Activated CD8-positive, alpha-beta memory T cell treated with anti-CD3 and anti-CD28 coated beads for 48 hours (primary cell): ENCODE measurements at regions not wholly inside any gene's neighbourhood (a gene's known extent, or its start where the extent isn't known, plus 50 kb on each side); places are given as distances from the start of the nearest gene placed in this dataset.

Experiments
- DNase-seq, 3 experiments: peaks; one replicate each; pipeline ENCODE4 v3.0.0-alpha.2; 2020; ENCODE audit warnings: low read depth in 2 of 3, low spot score in 2 of 3

DNA sequence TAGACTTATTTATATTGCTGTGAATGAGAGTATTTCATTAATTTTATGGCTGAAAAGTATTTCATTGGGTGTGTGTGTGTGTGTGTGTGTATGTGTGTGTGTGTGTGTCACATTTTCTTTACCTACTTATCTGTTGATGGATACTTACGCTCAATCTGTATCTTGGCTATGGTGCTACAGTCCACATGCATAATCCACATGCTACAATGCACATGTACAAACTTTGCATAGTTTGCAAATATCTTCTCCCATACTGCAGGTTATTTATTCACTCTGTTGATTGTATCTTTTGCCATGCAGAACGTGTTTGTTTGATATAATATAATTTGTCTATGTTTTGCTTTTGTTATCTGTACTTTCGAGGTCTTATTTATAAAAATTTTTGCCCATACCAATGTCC is 167.8 kb downstream of the RAB28 start:
- DNase-seq, result no peak

GRCh38 chr4:13313856-13314255 is 170.3 kb downstream of the RAB28 start:
- no peak for DNase-seq

DNA sequence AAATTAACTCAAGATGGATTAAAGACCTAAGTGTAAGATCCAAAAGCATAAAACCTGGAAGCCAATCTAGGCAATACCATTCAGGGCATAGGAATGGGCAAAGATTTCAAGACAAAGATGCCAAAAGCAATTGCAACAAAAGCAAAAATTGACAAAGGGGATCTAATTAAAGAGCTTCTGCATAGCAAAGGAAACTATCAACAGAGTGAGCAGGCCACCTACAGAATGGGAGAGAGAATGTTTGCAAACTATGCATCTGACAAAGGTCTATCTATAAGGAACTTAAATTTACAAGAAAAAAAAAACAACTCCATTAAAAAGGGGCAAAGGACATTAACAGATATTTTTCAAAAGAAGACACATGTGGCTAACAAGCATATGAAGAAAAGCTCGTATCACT is 171.9 kb downstream of the RAB28 start:
- no peak for DNase-seq

- no peak for DNase-seq
Observed at GRCh38 chr4:13309751-13310150, 174.4 kb downstream of the RAB28 start.

- DNase-seq, result no peak
Observed at GRCh38 chr4:13306356-13306755, 177.8 kb downstream of the RAB28 start.

DNA sequence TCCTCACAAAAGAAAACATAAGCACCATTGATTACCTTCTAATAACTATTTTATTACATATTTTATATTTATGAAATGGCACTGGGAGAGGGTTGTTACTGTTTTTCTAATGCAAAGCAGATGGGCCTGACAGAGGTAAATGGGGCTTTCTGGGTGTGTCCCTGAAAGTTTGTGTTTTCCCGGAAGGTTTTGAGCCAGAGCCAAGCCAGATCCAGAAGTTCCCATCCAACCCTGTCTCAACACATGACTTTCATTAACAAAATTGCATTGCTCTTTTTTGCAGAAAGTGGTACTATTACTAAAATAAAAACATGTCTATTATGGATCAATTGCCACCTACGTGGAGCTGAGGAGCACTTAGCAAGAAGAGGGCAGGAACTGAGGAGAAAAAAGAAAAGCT is 181.3 kb downstream of the RAB28 start:
- no peak for DNase-seq

- no peak for DNase-seq
Observed at GRCh38 chr4:13299343-13299742, 184.8 kb downstream of the RAB28 start.

DNA sequence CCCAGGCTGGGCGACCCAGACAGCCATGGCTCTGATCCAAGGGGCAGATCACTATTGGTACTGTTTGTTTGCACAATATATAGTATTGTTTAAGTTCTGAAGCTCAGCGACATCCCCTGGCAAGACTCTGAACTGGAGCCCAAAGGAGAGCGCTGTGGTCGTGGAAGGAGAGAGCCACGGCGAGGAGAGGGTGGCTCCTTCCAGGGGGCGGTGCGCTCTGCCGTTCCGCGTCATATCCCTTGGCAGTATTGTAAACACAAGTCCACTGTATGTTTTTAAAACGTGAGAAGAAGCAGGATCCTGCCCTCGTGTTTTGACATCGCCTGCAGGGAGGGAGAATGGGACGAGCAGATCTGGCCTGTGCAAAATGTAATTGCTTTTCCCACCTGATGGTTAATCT is 185.5 kb downstream of the RAB28 start:
- DNase-seq, result no peak

DNA sequence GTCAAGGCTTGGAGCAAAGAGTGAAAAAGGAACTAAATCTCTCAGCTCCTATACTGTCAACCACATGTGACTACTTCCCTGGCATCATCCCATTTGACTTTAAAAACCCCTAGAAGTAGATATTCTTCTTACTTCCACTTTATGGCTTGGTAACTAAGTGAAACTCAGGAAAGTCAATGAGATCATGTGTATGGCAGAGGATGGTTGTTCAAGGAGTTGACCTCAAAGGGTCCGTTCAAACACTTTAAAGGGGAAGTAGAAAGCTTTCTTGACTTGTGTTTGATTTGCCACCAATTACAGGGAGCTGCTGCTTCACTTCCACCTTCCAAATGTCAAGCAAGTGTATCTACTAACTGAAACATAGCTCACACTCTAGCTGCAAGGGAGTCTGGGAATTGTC is 187.2 kb downstream of the RAB28 start:
- no peak for DNase-seq

DNA sequence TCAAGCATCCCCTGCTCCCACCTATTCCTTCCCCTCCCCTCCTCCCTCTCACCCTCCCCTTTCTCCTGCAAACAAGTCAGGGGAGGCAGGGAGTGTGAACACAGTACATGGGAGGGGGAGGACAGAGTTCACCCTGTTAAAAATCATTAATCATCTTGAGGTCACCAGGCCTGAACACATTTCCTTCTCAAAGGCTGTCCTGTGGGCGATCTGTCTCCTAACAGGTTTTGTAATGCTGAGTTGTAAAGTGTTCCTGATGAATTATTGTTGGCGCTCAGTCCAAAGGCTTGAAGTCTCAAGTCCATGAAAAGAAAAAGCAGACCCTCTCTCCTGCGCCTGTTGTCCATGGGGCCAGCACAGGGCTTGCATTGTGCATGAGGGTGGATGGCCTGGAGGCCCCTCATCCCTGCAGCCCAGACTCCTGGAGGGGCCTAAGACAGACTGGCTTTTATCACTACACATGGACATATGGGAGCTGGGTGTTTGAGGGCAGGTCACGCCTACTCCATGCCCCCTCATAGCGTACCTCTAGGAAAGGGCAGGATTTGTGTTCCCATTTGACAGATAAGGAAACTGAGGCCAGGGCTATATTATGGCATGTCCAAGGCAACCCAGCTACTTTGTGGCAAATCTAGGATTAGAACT is 189.1 kb downstream of the RAB28 start:
- DNase-seq, result no peak

DNA sequence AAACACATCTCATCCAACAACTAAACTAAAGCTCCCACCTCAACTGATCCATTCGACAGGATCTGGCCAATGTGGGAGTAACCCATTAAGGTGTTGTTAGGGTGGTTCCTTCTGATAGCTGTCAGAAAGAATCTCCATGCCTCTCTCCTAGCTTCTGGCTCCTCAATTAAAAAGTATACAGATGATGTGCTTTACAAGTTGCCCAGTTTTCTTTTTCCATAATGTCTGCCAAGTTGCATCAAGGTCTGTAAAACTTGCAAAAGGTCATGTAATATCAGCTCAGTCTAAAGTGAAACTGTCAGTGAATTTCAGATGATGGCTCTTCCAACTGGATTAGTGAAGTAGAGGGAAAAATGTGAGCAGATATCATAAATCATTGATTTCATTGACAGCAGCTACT is 191.8 kb downstream of the RAB28 start:
- no peak for DNase-seq

- no peak for DNase-seq
Observed at GRCh38 chr4:13289391-13289790, 194.7 kb downstream of the RAB28 start.

- DNase-seq, result no peak
Observed at GRCh38 chr4:13285336-13285735, 198.8 kb downstream of the RAB28 start.

GRCh38 chr4:13284932-13285331 is 199.2 kb downstream of the RAB28 start:
- DNase-seq, result no peak

- no peak for DNase-seq
Observed at GRCh38 chr4:13276357-13276756, 207.8 kb downstream of the RAB28 start.

GRCh38 chr4:13268703-13269102 is 215.4 kb downstream of the RAB28 start:
- no peak for DNase-seq

DNA sequence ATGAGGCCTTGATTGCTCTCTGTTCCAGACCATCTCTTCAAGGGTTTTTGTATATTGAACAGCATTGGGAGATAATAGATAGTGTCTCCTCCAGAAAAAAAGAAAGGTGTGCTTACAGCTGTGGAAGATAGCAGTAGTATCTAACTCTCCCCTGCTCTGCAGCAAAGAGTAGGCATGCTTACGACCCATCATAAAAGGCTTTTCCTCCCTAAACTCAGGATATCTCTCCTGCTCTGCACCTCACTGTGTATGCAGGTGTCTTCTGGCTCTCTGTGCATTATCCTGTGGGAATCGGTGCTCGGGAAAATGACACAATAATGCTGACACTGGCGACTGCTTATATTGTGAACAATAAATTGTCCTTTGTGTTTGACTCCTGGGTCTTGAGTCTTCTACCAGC is 216.0 kb downstream of the RAB28 start:
- no peak for DNase-seq

GRCh38 chr4:13267091-13267490 is 217.0 kb downstream of the RAB28 start:
- no peak for DNase-seq

- DNase-seq, result no peak
Observed at GRCh38 chr4:13266687-13267086, 217.5 kb downstream of the RAB28 start.

- no peak for DNase-seq
Observed at GRCh38 chr4:13263967-13264525, 220.1 kb downstream of the RAB28 start.

GRCh38 chr4:13262816-13263215 is 221.3 kb downstream of the RAB28 start:
- no peak for DNase-seq

GRCh38 chr4:13261486-13262257 is 222.5 kb downstream of the RAB28 start:
- DNase-seq, result no peak

GRCh38 chr4:13260513-13260912 is 223.6 kb downstream of the RAB28 start:
- DNase-seq, result no peak
